ENCODE measurements at regions not wholly inside any gene's neighbourhood (a gene's known extent, or its start where the extent isn't known, plus 50 kb on each side); places are given as distances from the start of the nearest gene placed in this dataset.

DNA sequence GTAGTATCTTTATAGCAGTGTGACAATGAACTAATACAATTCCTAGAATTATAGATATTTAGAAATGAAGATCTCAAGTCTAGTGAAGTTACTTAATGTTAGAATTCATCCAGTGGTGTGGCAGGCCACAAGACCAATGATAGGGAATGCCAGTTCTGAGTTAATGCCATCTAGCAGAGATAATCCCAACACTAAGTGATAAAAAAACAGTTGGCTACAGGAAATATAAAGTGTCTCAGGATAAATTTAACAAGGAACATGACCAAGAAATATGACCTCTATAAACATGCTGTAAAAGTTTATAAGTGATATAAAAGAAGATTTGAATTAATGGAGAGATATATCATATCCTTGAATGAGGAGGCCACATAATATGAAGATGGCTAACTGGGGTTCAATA lies 1790.5 kb upstream of the ADGRL3 start:
- Histone ChIP-seq H3K4me3 (ENCODE audit: low read length in 3 of 3) (no peak overlapping the region), H3K27ac (ENCODE audit: low read depth in 2 of 2, low read length in 2 of 2) (no peak overlapping the region), H3K4me1 (ENCODE audit: control insufficient read depth in 2 of 3, insufficient read depth in 2 of 3, low read depth in 1 of 3, low read length in 3 of 3) (no peaks in the 10 kb centered on the region), H3K27me3 (ENCODE audit: control insufficient read depth, insufficient read depth, low read length) (no peaks in the 10 kb centered on the region), H3K36me3 (ENCODE audit: control insufficient read depth in 2 of 3, insufficient read depth in 3 of 3, low read length in 3 of 3) (no peaks in the 10 kb centered on the region), H3K9me3 (ENCODE audit: control insufficient read depth in 2 of 3, insufficient read depth in 1 of 3, low read length in 3 of 3) (no peaks in the 10 kb centered on the region), H3K9ac (ENCODE audit: low read length in 3 of 3) (no peak overlapping the region)
- TF ChIP-seq, protein P1, sequence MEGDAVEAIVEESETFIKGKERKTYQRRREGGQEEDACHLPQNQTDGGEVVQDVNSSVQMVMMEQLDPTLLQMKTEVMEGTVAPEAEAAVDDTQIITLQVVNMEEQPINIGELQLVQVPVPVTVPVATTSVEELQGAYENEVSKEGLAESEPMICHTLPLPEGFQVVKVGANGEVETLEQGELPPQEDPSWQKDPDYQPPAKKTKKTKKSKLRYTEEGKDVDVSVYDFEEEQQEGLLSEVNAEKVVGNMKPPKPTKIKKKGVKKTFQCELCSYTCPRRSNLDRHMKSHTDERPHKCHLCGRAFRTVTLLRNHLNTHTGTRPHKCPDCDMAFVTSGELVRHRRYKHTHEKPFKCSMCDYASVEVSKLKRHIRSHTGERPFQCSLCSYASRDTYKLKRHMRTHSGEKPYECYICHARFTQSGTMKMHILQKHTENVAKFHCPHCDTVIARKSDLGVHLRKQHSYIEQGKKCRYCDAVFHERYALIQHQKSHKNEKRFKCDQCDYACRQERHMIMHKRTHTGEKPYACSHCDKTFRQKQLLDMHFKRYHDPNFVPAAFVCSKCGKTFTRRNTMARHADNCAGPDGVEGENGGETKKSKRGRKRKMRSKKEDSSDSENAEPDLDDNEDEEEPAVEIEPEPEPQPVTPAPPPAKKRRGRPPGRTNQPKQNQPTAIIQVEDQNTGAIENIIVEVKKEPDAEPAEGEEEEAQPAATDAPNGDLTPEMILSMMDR (IDR thresholded peaks at IDR 0.05; ENCODE audit: borderline replicate concordance, extremely low read depth, insufficient read depth) = no peak
- DNase-seq (no peak), FAIRE-seq (no peak)
- intact Hi-C loops (cut with DNase I) = no loop called here

DNA sequence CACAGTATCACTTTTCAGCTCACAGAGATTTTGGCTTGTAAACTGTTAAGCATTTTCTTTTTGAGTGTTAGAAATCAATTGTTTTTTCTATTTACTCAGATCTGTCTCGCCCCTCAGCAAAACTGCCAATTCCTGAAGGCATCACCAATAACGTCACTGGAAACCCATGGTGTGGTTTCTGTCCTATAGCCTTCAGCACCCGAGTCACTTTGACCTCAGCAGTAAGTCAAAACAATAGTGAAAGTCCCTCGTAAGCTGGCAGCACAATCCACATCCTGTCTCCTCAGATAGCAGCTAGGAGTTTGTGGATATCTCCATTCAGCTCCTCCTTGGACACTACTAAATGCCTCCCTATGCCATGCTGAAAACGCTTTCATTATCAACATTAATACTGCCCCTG lies 1787.4 kb upstream of the ADGRL3 start:
- DNase-seq = no peak
- no peaks in the 10 kb centered on the region for H3K36me3 ChIP-seq (ENCODE audit: control insufficient read depth in 2 of 3, insufficient read depth in 3 of 3, low read length in 3 of 3)
- H3K9ac ChIP-seq (ENCODE audit: low read length in 3 of 3) = no peak overlapping the region
- no peak overlapping the region for H3K4me3 ChIP-seq (ENCODE audit: low read length in 3 of 3)
- no peak overlapping the region for H3K27ac ChIP-seq (ENCODE audit: low read depth in 2 of 2, low read length in 2 of 2)
- no peaks in the 10 kb centered on the region for H3K27me3 ChIP-seq (ENCODE audit: control insufficient read depth, insufficient read depth, low read length)
- H3K9me3 ChIP-seq (ENCODE audit: control insufficient read depth in 2 of 3, insufficient read depth in 1 of 3, low read length in 3 of 3) = no peaks in the 10 kb centered on the region
- no peaks in the 10 kb centered on the region for H3K4me1 ChIP-seq (ENCODE audit: control insufficient read depth in 2 of 3, insufficient read depth in 2 of 3, low read depth in 1 of 3, low read length in 3 of 3)
- intact Hi-C loops (cut with DNase I) = no loop called here
- FAIRE-seq = no peak
- TF ChIP-seq, protein P1 (IDR thresholded peaks at IDR 0.05; ENCODE audit: borderline replicate concordance, extremely low read depth, insufficient read depth) = no peak

DNA sequence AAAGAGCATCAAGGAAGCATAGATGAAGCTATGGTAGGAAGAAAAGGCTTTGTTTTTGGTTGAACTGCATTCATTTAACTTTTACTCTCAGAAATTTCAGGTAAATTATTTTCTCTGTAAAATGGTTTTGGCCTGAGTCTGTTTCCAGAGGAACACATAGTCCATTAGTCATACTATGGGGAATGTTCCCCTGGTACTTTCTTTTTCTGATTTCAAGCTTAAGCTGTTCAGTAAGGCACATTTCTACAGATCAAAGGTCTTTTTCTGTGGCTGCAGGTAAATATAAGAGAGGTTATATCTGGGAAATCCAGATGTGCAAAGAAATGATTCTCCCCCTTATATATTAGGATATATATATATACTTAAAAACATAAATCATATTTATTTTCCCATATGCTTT lies 1744.4 kb upstream of the ADGRL3 start:
- H3K4me1 ChIP-seq (ENCODE audit: control insufficient read depth in 2 of 3, insufficient read depth in 2 of 3, low read depth in 1 of 3, low read length in 3 of 3) = no peaks in the 10 kb centered on the region
- DNase-seq (no peak), FAIRE-seq (no peak)
- TF ChIP-seq, protein P1 (IDR thresholded peaks at IDR 0.05; ENCODE audit: borderline replicate concordance, extremely low read depth, insufficient read depth) = no peak
- H3K27me3 ChIP-seq (ENCODE audit: control insufficient read depth, insufficient read depth, low read length) = no peaks in the 10 kb centered on the region
- intact Hi-C loops (cut with DNase I) = no loop called here
- H3K27ac ChIP-seq (ENCODE audit: low read depth in 2 of 2, low read length in 2 of 2) = no peak overlapping the region
- H3K4me3 ChIP-seq (ENCODE audit: low read length in 3 of 3) = no peak overlapping the region
- no peaks in the 10 kb centered on the region for H3K9me3 ChIP-seq (ENCODE audit: control insufficient read depth in 2 of 3, insufficient read depth in 1 of 3, low read length in 3 of 3)
- H3K9ac ChIP-seq (ENCODE audit: low read length in 3 of 3) = no peak overlapping the region
- H3K36me3 ChIP-seq (ENCODE audit: control insufficient read depth in 2 of 3, insufficient read depth in 3 of 3, low read length in 3 of 3) = no peaks in the 10 kb centered on the region

DNA sequence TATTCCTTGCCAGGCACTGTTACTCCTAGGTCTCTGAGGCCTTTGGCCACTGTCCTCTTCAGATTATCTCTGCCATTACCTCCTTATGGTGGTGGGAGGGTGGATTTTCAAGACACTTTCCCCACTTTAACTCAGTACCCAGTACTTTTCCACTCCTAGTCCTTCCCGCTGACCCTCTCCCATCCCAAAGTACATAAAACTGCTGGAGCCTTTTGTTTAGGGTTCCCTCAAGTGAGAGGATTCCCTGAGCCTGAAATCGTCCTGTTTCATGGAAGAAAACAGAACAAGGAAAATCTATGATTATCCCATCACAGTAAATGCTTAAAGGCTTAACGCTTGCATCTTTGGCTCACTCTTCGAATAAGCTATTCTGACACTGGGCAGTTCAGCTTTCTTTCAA lies 1742.5 kb upstream of the ADGRL3 start:
- Histone ChIP-seq H3K27me3 (ENCODE audit: control insufficient read depth, insufficient read depth, low read length) (no peaks in the 10 kb centered on the region), H3K27ac (ENCODE audit: low read depth in 2 of 2, low read length in 2 of 2) (no peak overlapping the region), H3K9me3 (ENCODE audit: control insufficient read depth in 2 of 3, insufficient read depth in 1 of 3, low read length in 3 of 3) (no peaks in the 10 kb centered on the region), H3K4me1 (ENCODE audit: control insufficient read depth in 2 of 3, insufficient read depth in 2 of 3, low read depth in 1 of 3, low read length in 3 of 3) (no peaks in the 10 kb centered on the region), H3K9ac (ENCODE audit: low read length in 3 of 3) (no peak overlapping the region), H3K4me3 (ENCODE audit: low read length in 3 of 3) (no peak overlapping the region), H3K36me3 (ENCODE audit: control insufficient read depth in 2 of 3, insufficient read depth in 3 of 3, low read length in 3 of 3) (no peaks in the 10 kb centered on the region)
- FAIRE-seq (no peak), DNase-seq (no peak)
- TF ChIP-seq, protein P1 (IDR thresholded peaks at IDR 0.05; ENCODE audit: borderline replicate concordance, extremely low read depth, insufficient read depth) = no peak
- intact Hi-C loops (cut with DNase I) = no loop called here
